SK-N-SH (cell line): ENCODE measurements at regions not wholly inside any gene's neighbourhood (a gene's known extent, or its start where the extent isn't known, plus 50 kb on each side); places are given as distances from the start of the nearest gene placed in this dataset.

Experiments
- CTCF ChIA-PET: fragments of 300-600, 350-600 bp; formaldehyde crosslinking; extraction: SDS; loops from one replicate; lab custom pipeline; 2021; lab: Yijun Ruan, JAX
- POLR2A ChIA-PET: fragments of 350-600 bp; sonication (Branson Sonifier 250); formaldehyde crosslinking; extraction: SDS; loops from one replicate; lab custom pipeline; 2020; ENCODE audit warnings: antibody characterized with exemption, inconsistent platforms; lab: Yijun Ruan, JAX
- DNase-seq: peaks from one replicate; pipeline ENCODE4 v3.0.0; 2012
- H2AFZ ChIP-seq: fragments of 200-600 bp; sonication (generic); 2 replicates; pipeline ENCODE4 v1.8.1; 2016; ENCODE audit warnings: antibody characterized with exemption, mild to moderate bottlenecking, low read depth
- H3F3A ChIP-seq: fragments of 200-600 bp; sonication (generic); replicated peaks from 2 replicates; pipeline ENCODE3; 2016; ENCODE audit warnings: antibody characterized with exemption, mild to moderate bottlenecking; ENCODE audit not compliant: insufficient read depth
- H3K27ac ChIP-seq, 2 experiments: fragments of 200-500 bp in 1 of 2; fragments of 200-600 bp in 1 of 2; sonication (Bioruptor generic) in 1 of 2; sonication (generic), shearing (Covaris generic) in 1 of 2; 2 replicates each; pipeline versions ENCODE4 v1.5.1 to v1.6.1; 2014 to 2016; ENCODE audit warnings: low read depth in 2 of 2, inconsistent platforms in 1 of 2, low read length in 1 of 2, mild to moderate bottlenecking in 1 of 2, mixed read lengths in 1 of 2
- H3K27me3 ChIP-seq: fragments of 200-600 bp; sonication (generic), shearing (Covaris generic); 2 replicates; pipeline ENCODE4 v1.6.1; 2016; ENCODE audit warnings: mixed run types; ENCODE audit not compliant: insufficient read depth
- H3K36me3 ChIP-seq, 2 experiments: fragments of 200-500 bp in 1 of 2; fragments of 200-600 bp in 1 of 2; sonication (Bioruptor generic) in 1 of 2; sonication (generic) in 1 of 2; replicated peaks in 1 of 2; 2 replicates each; pipeline versions ENCODE3 to v1.5.1; 2014 to 2016; ENCODE audit warnings: low read length in 1 of 2, mild to moderate bottlenecking in 1 of 2; ENCODE audit not compliant: insufficient read depth in 2 of 2, control insufficient read depth in 1 of 2
- H3K4me1 ChIP-seq, 2 experiments: fragments of 200-500 bp in 1 of 2; fragments of 200-600 bp in 1 of 2; sonication (Bioruptor generic) in 1 of 2; sonication (generic), shearing (Covaris generic) in 1 of 2; 2 replicates each; pipeline versions ENCODE4 v1.5.1 to v1.6.1; 2014 to 2016; ENCODE audit warnings: low read depth in 1 of 2, low read length in 1 of 2, mixed run types in 1 of 2; ENCODE audit not compliant: insufficient read depth in 2 of 2, control insufficient read depth in 1 of 2
- H3K4me2 ChIP-seq: fragments of 200-600 bp; sonication (generic), shearing (Covaris generic); 2 replicates; pipeline ENCODE4 v1.6.1; 2017; ENCODE audit warnings: mixed run types
- H3K4me3 ChIP-seq, 2 experiments: fragments of 200-500 bp in 1 of 2; fragments of 200-600 bp in 1 of 2; sonication (Bioruptor generic) in 1 of 2; sonication (generic), shearing (Covaris generic) in 1 of 2; 2 replicates each; pipeline versions ENCODE4 v1.5.1 to v1.8.1; 2014 to 2016; ENCODE audit warnings: low read depth in 2 of 2, inconsistent platforms in 1 of 2, low read length in 1 of 2, mild to moderate bottlenecking in 1 of 2, mixed read lengths in 1 of 2, moderate library complexity in 1 of 2
- H3K79me2 ChIP-seq: fragments of 200-600 bp; sonication (generic); 2 replicates; pipeline ENCODE4 v1.8.1; 2017; ENCODE audit warnings: mild to moderate bottlenecking; ENCODE audit not compliant: insufficient read depth
- H3K9ac ChIP-seq: fragments of 200-600 bp; sonication (generic); 2 replicates; pipeline ENCODE4 v1.6.1; 2017; ENCODE audit warnings: mixed run types
- H3K9me2 ChIP-seq: fragments of 200-600 bp; sonication (generic); 2 replicates; pipeline ENCODE4 v1.6.1; 2017; ENCODE audit warnings: mixed run types
- H3K9me3 ChIP-seq: fragments of 200-600 bp; sonication (generic); 2 replicates; pipeline ENCODE4 v1.6.1; 2017; ENCODE audit warnings: mixed run types, mild to moderate bottlenecking, moderate library complexity
- H4K20me1 ChIP-seq: fragments of 200-600 bp; sonication (generic); 2 replicates; pipeline ENCODE4 v1.6.1; 2017; ENCODE audit warnings: mild to moderate bottlenecking, mixed run types; ENCODE audit not compliant: insufficient read depth
- EZH2phosphoT487 ChIP-seq: fragments of 200-600 bp; sonication (generic); IDR thresholded peaks from 2 replicates; pipeline ENCODE4 v1.6.1; 2017; ENCODE audit warnings: low read depth, mixed run types, mild to moderate bottlenecking, antibody characterized with exemption, moderate library complexity, borderline replicate concordance
- FOXJ3 ChIP-seq: sonication (generic); formaldehyde crosslinking; IDR thresholded peaks from 2 replicates; pipeline ENCODE4 v1.5.1; 2020; ENCODE audit warnings: mild to moderate bottlenecking, missing genetic modification reagents
- FOXM1 ChIP-seq: IDR thresholded peaks from 2 replicates; pipeline ENCODE4 v1.4.0; 2012; ENCODE audit warnings: low read depth, mild to moderate bottlenecking
- GABPA ChIP-seq: IDR thresholded peaks from 2 replicates; pipeline ENCODE4 v1.4.0; 2012; ENCODE audit warnings: low read depth, mild to moderate bottlenecking
- GATA2 ChIP-seq: sonication (generic); formaldehyde crosslinking; IDR thresholded peaks from 2 replicates; pipeline ENCODE4 v1.5.0; 2020; ENCODE audit warnings: mild to moderate bottlenecking, missing genetic modification reagents
- JUND ChIP-seq: IDR thresholded peaks from 2 replicates; pipeline ENCODE4 v1.4.0; 2012
- RCOR1 ChIP-seq: fragments of 150-350 bp; IDR thresholded peaks from 2 replicates; pipeline ENCODE4 v1.6.1; 2017; ENCODE audit warnings: antibody characterized with exemption, low read length
- REST ChIP-seq: IDR thresholded peaks from 2 replicates; pipeline ENCODE4 v1.6.1; 2012; ENCODE audit warnings: mild to moderate bottlenecking, low read depth, low read length, moderate library complexity
- RFX5 ChIP-seq: IDR thresholded peaks from 2 replicates; pipeline ENCODE4 v1.6.1; 2012; ENCODE audit warnings: mild to moderate bottlenecking, improper control_type of control experiment, low read length
- RXRA ChIP-seq: IDR thresholded peaks from 2 replicates; pipeline ENCODE4 v1.4.0; 2012; ENCODE audit warnings: low read depth, mild to moderate bottlenecking, borderline replicate concordance
- SIN3A ChIP-seq: IDR thresholded peaks from 2 replicates; pipeline ENCODE4 v1.6.1; 2012; ENCODE audit warnings: low read depth, mild to moderate bottlenecking, low read length, moderate library complexity, borderline replicate concordance
- SMC3 ChIP-seq: IDR thresholded peaks from 2 replicates; pipeline ENCODE4 v1.6.1; 2012; ENCODE audit warnings: low read depth, low read length, improper control_type of control experiment
- USF1 ChIP-seq: IDR thresholded peaks from 2 replicates; pipeline ENCODE4 v1.4.0; 2012; ENCODE audit warnings: low read depth, borderline replicate concordance
- ZBTB33 ChIP-seq: IDR thresholded peaks from 2 replicates; pipeline ENCODE4 v1.4.0; 2012; ENCODE audit warnings: low read depth, borderline replicate concordance
- WGBS: methylation state at CpG from one replicate; pipeline ENCODE4 v1.1.6; 2017; ENCODE audit warnings: low lambda C conversion rate; 5-methylcytosine and 5-hydroxymethylcytosine counted together
- TF ChIP-seq, protein P1 (sequence below): fragments of 200-600 bp; sonication (generic); IDR thresholded peaks from 2 replicates; pipeline ENCODE4 v1.6.1; 2017; ENCODE audit warnings: antibody characterized with exemption, mild to moderate bottlenecking, moderate library complexity

DNA sequence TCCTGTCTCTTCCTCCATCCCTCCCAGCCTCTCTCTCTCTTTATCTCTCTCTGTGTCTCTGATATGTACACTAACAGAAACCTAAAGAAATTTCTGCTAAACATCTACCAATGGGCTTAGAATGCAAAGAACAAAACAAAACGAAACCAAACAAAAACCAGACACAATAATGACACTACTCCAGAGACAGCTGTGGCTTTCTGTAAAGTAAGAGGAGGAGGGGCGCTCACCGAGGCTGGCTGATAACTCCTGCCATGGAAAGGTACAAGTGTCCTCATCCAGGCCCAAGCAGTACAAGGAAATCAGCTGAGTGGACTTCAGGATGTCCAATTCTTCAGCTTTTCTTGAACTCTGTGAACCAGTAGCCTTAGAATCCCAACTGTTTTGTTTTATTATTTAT lies 70.4 kb upstream of the FZD8 start:
- no peak for TF ChIP-seq RFX5
- TF ChIP-seq FOXM1, result no peak
- TF ChIP-seq USF1, result no peak
- TF ChIP-seq GATA2 (CRISPR knock-in tag), result no peak
- no peak for TF ChIP-seq SIN3A
- TF ChIP-seq, protein P1, sequence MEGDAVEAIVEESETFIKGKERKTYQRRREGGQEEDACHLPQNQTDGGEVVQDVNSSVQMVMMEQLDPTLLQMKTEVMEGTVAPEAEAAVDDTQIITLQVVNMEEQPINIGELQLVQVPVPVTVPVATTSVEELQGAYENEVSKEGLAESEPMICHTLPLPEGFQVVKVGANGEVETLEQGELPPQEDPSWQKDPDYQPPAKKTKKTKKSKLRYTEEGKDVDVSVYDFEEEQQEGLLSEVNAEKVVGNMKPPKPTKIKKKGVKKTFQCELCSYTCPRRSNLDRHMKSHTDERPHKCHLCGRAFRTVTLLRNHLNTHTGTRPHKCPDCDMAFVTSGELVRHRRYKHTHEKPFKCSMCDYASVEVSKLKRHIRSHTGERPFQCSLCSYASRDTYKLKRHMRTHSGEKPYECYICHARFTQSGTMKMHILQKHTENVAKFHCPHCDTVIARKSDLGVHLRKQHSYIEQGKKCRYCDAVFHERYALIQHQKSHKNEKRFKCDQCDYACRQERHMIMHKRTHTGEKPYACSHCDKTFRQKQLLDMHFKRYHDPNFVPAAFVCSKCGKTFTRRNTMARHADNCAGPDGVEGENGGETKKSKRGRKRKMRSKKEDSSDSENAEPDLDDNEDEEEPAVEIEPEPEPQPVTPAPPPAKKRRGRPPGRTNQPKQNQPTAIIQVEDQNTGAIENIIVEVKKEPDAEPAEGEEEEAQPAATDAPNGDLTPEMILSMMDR, result no peak
- no peak for TF ChIP-seq EZH2phosphoT487
- TF ChIP-seq REST, result no peak
- TF ChIP-seq JUND, result no peak
- TF ChIP-seq FOXJ3 (CRISPR knock-in tag), result no peak
- no peak for TF ChIP-seq GABPA
- no peak for TF ChIP-seq ZBTB33
- TF ChIP-seq RXRA, result no peak
- no peak for TF ChIP-seq SMC3
- TF ChIP-seq RCOR1, result no peak
- no peak for DNase-seq
- Histone ChIP-seq H3K9me3 (no peaks in the 10 kb centered on the region), H3K27ac (no peak overlapping the region), H3K36me3 (no peaks in the 10 kb centered on the region), H3K4me3 (no peak overlapping the region), H3K4me2 (no peak overlapping the region), H3K27me3 (no peaks in the 10 kb centered on the region), H3K9me2 (no peaks in the 10 kb centered on the region), H3K9ac (no peak overlapping the region), H2AFZ (no peak overlapping the region), H3K79me2 (no peaks in the 10 kb centered on the region), H3K4me1 (no peaks in the 10 kb centered on the region), H4K20me1 (no peaks in the 10 kb centered on the region), H3F3A (no peaks in the 10 kb centered on the region)
- ChIA-PET POLR2A (no interaction called here), CTCF (no interaction called here)
- WGBS, result 27% methylated on average over 3 of the region's 3 CpGs
